HPDE6-E6E7 (cell line): ENCODE measurements at regions not wholly inside any gene's neighbourhood (a gene's known extent, or its start where the extent isn't known, plus 50 kb on each side); places are given as distances from the start of the nearest gene placed in this dataset.
"Not testable (repeated sequence)": the region's sequence is repeated elsewhere in the genome, so short reads cannot be mapped to it uniquely, and the experiment has no call there.

Experiments used
- DNase-seq: peaks from one replicate; pipeline ENCODE4 v3.0.0; 2011; ENCODE audit warnings: missing footprints; ENCODE audit errors: extremely low spot score

DNA sequence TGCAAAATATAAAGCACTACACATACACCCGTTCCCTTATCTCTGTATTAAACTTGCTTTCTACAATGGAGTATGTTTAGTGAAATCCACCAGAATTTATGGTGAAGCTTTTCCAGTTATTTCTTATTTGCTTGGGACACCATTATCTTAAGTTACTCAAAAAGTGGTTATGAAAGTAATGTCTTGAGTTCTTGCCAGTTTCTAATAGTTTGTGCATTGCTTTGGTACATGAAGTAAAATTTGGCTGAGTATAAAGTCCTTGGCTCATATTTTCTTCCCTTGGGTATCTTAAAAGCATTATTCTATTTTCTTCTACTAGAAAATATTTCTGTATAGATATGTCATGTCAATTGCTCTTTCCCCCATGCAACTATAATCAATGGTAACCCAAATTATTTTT lies 85.2 kb downstream of the POLR1F start:
- no peak for DNase-seq

DNA sequence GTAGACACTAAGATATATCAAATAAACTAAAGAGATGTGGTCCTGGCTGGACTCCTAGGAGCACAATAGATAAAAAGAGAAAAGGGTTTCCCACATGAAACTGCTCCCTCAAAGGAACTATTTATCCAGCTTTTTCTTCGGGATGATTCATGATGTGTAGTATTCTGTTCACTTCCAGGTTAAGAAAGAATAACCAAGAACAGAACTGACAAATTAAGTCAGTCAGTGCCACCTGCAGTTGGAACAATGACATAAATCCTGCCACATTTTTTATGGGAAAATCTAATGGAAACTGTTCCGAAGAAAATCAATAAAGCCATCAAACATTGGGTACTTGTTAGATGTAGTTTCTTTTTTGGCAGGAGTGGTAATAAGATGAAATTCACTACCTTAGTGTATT lies 87.1 kb downstream of the POLR1F start:
- DNase-seq: peak; percentile 15

DNA sequence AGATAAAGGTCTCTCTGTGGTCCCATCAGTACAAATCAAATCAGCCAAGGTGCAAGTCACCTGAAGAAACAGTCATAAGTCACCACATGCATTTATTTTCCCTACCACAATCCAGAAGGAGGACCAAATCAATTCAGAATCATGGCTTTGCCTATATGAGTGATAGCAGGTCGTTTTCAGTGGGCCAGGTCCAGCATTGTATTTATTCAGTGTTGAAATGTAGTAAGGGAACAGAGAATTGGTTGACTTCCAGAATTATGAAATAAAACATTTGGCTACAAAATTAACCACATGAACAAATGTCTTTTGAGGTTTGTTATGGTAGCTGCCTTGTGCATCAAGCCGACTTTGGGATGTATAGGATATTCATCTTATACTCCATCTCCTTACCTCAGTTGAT lies 88.4 kb downstream of the POLR1F start:
- DNase-seq: no peak

DNA sequence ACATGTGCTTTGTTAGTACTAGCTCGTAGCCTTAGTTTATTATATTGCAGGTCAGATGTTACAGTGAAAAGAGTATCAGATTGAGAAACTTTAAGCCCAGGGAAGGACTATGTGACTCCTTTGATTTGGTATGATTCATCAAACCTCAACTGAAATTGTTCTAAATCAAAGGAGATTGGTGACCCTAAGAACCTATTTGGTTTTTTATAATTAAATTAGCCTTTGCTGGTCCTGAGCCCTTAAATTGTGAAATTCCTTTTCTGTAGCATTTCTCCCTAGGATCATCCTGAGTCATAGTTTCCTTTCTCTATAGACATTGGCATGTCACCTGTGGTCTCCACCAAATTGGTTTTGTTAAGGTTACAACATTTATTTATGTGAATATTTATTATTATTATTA lies 89.7 kb downstream of the POLR1F start:
- no peak for DNase-seq

DNA sequence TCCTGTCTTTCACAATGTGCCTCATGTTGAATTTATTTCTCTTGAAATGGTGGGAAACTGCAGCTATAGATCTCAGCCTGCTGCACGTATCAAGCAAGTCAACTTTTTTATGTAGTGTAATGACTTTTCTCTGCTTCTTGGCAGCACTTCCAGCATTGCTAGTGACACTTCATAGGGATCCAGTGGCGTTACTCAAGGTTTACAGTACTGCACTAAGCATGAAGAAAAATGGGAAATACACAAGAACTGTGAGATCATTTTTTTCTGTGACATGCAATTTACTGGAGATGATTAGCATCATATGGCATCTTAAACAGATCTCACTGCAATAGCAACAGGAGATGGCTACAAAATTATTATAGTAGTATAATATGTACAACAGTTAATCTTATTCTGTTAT lies 90.9 kb downstream of the POLR1F start:
- DNase-seq: no peak

DNA sequence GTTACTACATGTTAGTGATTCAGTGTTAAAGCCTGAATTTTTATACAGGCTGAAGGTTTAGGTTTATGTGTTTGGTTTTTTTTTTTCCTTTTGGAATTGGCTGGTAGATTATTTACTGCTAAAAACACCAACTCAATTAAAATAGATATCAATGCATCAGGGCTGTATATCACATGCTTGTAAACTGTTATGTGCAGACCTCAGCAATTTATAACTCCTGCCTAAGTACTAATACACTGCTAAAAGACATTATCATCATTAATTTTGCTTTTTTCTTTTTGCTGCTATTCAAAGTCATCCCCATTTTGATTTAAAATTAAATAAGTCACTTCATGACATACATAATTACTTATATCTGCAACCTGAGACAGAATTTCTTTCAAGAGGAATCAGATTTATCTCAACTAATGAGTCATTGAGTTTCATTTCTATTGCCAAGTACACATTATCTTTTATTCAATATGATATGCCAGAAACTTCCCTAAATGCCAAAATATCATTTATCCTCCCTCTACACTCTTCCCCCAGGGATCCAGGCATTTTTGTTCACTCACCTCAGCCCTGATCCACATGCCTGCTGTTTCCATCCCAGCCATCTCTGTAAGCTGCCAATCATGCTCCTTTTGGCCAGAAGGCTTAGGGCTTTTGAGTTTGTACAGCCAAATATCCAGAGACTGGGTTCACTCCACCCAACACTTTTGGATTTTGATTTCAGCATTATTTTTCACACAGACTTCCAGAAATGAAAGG lies 98.5 kb downstream of the POLR1F start:
- DNase-seq: no peak

DNA sequence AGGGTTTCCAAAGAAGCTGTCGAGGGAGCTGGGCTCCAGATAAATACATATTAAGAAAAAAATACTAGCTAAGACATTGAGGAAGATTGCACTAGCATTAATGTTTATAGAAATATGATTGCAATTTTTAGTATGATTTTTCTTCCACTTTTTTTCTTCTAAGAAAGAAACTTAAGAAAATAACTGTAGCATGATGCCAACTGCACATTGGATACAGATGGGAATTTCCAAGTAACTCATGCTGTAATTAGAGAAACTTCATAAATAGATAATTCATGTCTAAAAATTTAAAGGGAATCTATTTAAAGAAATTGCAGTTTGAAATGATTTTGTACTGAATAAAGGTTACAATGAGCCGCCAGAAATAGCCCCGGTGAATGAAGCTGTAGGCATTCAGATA lies 119.4 kb downstream of the POLR1F start:
- DNase-seq: no peak

DNA sequence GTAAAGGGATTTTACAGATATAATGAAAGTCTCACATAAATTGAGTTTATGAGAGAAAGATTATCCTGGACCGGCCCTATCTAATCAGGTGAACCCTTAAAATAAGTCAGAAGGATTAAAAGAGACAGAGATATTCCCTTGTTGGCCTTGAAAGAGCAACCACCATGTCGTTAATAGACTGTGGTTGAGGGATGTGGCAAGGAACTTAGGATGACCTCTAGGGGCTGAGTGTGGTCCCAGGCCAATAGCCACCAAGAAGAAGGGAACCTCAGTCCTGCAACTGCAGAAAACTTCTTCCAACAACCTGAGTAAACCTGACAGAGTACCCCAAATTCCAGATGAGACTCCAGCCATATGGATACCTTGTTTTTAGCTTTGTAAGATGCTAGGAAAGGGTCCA lies 121.5 kb downstream of the POLR1F start:
- DNase-seq: no peak

DNA sequence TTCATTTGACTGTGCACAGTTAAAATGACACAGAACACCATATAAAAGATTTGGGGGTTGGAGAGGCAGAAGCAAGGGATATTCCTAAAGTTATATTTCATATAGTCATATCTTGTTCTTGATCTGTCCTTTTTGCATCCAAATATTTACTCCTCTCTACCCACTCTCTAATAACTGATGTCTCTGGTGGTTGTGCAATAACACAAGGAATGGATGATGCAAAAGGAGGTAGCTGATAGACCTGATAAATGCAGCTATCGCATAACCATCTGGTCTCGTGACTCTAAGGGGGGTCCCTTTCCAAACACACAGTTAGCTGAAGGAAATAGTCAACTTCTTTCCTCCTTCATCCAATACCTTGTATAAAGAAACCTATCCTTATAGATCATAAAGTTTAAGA lies 123.1 kb downstream of the POLR1F start:
- no peak for DNase-seq

DNA sequence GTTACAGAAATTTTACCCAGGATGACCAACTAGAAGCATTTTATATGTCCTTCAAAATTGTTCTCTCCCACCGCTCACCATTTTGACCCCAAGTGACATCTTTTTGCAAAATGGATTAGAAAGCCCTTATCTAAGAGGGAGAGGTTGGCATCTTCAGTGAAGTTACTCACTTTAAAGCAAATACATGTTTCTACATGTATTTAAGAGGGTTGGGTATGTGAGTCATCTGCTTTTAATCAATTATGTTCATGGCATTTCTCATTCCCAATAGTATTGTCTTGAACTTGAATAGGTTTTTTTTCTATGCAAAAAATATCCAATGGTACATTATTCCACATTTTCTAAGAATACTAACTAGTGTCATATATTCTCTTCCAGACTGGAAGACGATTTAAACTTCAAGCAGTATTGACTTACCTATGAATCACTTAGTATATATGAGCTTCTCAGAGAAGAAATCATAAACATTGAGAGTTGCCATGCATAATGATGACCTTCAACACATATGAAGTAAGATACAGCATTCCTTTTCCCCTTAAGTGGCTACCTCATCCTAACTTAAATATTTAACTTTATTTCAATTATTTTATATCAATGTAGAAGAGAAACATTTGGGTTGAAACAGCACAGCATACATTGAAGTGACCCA lies 132.8 kb downstream of the POLR1F start:
- no peak for DNase-seq

DNA sequence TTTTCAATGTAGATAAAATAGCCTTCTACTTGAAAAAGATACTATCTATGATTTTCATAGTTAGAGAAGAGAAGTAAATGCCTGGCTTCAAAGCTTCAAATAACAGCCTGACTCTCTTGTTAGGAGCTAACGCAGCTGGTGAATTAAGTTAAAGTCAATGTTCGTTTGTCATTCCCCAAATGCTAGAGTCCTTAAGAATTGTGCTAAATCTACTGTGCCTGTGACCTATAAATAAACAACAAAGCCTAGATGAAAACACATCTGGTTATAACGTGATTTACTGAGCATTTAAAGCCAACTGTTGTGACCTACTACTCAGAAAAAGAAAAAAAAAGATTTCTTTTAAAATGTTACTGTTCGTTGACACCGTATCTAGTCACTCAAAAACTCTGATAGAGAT lies 134.7 kb downstream of the POLR1F start:
- no peak for DNase-seq

DNA sequence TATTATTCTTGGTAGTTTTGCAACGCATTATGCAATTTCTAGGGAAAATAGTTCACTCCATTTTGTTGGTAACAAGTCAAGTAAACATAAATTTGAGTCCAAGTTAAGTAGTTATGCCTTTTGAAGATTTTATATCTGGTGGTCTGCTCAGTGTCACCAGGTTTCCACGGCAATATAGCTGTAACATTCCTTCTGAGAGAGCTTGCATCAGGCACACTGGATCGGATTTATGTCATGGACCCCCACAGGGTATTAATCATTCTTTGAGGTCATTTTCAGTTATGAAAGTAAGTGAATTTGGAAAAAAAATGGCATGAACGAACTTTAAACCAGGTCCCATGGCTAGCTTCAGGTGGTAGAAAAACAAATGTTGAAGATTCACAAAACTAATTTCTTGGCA lies 136.3 kb downstream of the POLR1F start:
- DNase-seq: no peak

DNA sequence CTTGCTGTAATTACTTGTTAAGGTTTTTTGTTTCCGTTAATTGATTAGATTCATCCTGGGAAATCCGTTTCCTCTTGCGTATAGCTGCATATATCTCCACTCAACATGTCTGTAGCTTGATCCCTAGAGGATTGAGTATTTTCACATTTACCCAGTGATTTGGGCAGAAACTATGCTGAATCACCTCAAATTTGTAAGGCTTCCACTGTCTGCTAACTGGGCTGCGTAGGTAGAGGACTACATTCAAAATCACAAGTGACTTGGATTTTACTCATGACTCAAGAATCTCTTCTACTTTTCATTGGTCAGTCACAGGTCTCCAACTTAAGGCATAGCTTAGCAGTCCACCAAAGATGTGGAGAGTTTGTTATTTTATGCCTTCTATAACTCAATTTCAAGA lies 141.8 kb downstream of the POLR1F start:
- no peak for DNase-seq

DNA sequence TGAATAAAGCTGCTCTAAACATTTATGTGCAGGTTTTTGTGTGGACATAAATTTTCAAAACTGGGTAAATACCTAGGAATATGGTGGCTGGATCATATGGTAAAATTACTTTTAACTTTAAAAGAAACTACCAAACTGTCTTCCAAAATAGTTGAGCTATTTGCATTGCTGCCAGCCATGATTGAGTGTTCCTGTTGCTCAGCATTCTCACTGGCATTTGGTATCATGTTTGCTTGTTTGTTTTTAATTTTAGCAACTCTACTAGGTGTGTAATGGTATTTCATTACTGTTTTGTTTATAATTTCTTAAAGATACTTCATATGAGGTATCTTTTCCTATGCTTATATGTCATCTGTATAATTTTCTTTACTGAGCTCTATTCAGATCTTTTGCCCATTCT lies 143.2 kb downstream of the POLR1F start:
- no peak for DNase-seq

DNA sequence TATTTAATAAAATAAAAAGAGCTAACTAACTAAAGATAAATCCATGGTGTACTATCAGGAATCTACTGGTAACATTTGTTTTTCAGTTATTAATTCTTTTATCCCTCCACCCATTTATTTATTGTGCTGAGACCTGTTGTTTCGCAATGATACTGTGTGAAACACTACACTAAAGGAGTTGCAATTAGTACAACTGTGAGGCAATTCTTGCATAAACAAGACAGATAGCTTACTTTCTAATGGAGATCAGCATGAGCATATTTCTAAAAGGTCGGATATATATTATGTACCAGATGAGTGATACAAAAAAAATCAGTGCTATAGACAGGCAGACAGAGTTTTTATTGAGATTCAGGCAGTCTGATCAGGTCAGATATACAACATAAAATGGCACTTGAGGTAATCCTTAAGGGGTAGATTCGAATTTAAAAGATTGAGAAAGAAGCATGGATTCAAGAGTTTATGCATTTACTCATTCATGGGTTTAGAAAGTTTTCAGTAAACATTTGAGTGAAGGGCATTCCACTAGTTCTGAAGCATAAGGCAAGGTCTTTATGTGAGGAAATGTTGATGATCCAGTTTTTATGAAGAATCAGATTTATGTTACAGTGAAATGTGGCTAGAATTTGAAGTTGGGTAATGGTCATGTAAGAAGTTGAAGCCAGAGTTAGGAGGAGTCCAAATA lies 147.6 kb downstream of the POLR1F start:
- no peak for DNase-seq

DNA sequence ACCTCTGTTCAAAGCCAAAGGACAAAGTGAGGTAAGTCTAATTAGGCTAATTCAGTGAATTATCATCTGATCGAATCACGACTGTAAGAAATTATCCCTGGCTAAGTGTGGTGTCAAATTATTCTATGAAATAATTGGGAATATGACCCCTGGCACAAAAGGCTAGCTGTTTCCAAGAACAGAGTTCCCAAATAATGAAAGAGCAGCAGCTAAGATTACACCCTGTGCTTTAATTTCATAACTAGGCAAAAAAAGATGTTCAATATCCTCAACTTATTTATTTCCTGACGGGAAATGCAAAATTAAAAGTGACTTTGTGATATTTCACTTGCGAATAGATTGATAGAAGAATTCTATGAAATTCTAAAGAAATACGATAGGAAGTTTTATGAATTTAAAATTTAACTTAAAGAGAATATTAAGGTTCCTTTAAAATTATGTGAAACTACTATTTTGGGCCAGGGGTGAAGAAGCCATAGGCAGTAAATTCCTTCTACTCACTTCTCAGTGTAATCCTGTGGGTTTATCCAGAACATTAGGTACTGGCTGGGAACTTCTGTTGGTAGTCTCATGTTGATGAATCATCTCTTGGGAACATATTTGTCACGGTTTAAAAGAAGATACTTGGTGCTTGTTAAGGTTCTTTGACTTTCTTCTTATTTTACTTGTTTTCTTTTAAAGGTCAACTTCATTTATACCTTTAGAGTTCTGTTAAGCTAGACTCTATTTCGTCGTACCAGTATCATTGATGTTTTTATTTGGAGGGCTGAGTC lies 148.5 kb downstream of the POLR1F start:
- no peak for DNase-seq

DNA sequence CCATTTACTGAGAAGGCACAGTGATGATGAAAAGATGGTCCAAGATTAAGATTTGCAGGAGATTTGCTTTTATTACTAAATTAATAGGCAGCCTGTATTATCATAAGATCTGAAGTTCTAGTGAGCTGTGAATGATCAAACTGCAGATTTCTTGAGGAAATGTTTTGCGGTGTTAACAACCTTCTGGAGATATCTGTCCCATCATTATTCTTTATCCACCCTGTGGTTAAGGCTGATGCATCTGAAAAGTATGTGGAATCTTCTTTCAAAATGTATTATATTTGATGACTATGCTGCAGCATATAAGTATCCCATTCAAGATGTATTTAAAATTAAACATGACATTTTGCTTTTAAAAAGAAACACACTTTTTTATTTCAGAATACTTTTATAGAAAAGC lies 150.3 kb downstream of the POLR1F start:
- DNase-seq: peak; percentile 5

DNA sequence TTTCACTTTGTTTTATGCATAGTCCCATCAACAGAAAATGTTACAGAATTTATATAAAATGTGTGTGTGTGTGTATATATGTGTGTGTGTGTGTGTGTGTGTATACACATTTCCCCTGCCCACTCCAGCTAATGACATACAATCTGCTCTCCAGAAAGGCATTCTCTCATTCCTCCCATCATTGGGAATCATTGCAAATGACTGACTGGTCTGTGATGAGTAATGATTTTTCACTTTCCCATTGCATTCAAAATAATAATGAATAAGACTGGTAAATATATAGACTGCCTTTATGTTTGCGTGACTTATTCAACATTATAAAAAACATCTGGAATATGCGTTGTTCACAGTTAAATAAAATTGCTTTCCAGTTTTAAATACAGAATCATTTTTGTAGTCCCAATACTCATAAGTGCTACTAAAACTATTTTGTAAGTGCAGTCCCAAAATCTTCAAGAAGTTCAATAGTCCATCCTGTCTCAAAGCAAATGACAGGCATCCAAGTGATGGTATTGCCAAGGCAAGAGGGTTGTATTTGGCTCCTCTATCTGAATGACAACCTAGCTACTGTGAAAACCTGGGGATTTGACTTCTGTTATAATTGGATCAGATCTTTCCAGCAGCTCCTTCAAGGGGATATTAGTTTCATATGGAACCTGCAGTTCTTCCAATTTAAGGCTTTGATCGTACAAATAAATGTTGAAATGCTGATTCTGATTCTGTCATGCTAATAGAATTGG lies 150.9 kb downstream of the POLR1F start:
- DNase-seq: no peak

DNA sequence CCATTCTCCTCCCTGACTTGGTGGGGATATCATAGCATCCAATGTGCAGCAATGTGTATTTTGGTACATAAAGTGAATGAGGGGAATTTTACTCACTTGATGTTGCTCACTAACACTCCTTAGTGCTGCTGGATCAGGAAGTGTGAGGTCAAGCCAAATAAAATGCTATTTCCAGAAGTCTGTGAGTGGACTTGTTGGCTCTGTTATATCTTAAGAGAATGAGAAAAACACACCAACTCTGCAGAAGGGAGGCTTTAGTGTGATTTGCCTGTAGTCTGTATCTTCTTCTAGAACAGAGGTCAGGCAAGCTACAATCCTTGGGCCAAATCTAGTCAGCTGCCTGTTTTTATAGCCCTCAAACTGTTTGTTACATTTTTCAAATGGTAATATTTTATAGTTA lies 154.3 kb downstream of the POLR1F start:
- DNase-seq: no peak

DNA sequence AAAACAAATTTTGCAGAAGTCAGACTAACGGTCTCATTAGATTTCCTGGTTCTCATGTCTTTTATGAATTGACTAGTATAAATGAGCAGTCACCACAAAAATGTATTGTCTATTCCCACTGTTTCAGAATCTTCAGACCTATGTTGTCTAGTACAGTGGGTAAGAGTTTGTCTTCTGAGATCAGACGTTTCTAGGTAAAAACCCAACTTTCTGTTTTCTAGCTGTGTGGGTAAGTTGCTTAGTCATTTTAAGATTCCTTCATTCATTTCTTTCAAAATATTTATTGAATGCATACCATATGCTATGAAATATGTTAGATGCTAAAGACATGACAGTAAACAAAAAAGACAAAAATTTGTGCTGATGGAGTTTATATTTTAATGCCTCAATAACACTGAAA lies 156.3 kb downstream of the POLR1F start:
- DNase-seq: no peak

DNA sequence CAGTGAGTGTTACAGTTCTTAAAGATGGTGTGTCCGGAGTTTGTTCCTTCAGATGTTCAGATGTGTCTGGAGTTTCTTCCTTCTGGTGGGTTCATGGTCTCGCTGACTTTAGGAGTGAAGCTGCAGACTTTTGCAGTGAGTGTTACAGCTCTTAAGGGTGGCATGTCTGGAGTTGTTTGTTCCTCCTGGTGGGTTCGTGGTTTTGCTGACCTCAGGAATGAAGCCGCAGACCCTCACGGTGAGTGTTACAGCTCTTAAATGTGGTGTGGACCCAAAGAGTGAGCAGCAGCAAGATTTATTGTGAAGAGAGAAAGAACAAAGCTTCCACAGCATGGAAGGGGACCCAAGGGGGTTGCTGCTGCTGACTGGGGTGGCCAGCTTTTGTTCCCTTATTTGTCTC lies 159.6 kb downstream of the POLR1F start:
- DNase-seq: not testable (repeated sequence)

DNA sequence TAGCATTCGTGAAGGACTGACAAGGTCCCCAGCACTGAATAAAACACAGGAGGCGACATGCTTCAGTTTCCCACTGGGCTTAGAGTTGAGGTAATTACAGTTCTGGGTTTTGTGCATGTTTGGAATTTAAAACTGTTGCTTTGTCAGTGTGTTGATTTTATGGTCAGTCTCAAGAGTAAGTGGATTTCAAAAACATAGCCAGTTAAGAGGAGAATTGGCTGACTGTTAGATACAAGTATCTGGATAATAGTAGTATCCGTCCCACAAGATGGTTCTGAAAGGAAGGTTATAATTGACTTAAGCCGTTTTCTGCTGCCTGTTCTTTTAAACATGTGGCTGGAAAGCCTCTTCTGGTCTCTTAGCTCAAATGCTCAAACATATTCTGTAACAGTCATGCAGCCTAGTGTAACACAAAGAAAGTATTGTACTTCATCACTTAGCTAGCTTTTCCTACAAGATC lies 170.9 kb downstream of the POLR1F start:
- DNase-seq: no peak
